PC-3 (cell line): ENCODE measurements at regions not wholly inside any gene's neighbourhood (a gene's known extent, or its start where the extent isn't known, plus 50 kb on each side); places are given as distances from the start of the nearest gene placed in this dataset.

Experiments used
- EZH2 ChIP-seq: fragments of 300-600 bp; sonication (generic); IDR thresholded peaks from one replicate; pipeline ENCODE4 v1.6.1; 2017; ENCODE audit warnings: antibody characterized with exemption, mild to moderate bottlenecking, low read length; ENCODE audit not compliant: unreplicated experiment
- TF ChIP-seq, protein P1 (sequence below): fragments of 300-600 bp; sonication (generic); conservative IDR thresholded peaks from 2 replicates; pipeline ENCODE4 v1.5.1; 2017; ENCODE audit warnings: antibody characterized with exemption, low read depth, mild to moderate bottlenecking, low read length

DNA sequence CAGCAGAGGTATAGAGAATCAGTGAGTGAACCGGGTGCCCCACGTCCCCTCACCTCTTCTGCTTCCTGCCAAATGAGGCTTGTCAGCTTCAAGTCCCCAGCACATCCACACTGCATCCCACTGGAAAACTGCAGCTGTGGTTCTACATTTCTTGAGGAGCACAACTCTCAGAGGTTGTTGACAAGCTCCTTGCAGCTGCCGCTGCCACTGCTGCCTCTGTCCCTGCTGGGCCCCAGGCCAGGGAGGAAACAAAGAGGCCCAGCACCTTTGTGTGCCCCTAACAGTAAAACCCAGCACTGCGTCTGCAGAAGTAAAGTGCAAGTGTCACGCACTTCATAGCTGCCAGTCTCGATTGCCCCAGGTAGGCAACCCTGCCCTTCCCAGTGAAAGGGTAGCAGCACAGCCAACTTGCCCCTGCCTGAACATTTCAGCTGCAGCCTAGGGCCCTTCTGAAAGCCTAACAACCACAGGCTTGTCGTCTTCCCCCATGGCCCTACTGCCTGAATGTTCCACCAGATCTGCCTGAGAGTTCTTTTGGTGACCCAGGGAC lies 1162.1 kb upstream of the USP15 start:
- TF ChIP-seq, protein P1, sequence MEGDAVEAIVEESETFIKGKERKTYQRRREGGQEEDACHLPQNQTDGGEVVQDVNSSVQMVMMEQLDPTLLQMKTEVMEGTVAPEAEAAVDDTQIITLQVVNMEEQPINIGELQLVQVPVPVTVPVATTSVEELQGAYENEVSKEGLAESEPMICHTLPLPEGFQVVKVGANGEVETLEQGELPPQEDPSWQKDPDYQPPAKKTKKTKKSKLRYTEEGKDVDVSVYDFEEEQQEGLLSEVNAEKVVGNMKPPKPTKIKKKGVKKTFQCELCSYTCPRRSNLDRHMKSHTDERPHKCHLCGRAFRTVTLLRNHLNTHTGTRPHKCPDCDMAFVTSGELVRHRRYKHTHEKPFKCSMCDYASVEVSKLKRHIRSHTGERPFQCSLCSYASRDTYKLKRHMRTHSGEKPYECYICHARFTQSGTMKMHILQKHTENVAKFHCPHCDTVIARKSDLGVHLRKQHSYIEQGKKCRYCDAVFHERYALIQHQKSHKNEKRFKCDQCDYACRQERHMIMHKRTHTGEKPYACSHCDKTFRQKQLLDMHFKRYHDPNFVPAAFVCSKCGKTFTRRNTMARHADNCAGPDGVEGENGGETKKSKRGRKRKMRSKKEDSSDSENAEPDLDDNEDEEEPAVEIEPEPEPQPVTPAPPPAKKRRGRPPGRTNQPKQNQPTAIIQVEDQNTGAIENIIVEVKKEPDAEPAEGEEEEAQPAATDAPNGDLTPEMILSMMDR: no peak
- no peak for TF ChIP-seq EZH2
